Effector memory CD4-positive, alpha-beta T cell (primary cell): ENCODE measurements at regions not wholly inside any gene's neighbourhood (a gene's known extent, or its start where the extent isn't known, plus 50 kb on each side); places are given as distances from the start of the nearest gene placed in this dataset.

Experiments
- DNase-seq, 3 donors: peaks; one replicate each; pipeline ENCODE4 v3.0.0-alpha.2; 2020
- H3K27ac ChIP-seq: 2 replicates; pipeline ENCODE4 v1.7.0; 2013; ENCODE audit warnings: mild to moderate bottlenecking, low read length, moderate library complexity; ENCODE audit not compliant: insufficient read depth, poor library complexity, severe bottlenecking
- H3K27me3 ChIP-seq: replicated peaks from 2 replicates; pipeline ENCODE4 v1.7.0; 2013; ENCODE audit warnings: mild to moderate bottlenecking, low read length; ENCODE audit not compliant: insufficient read depth, control insufficient read depth, poor library complexity, severe bottlenecking
- H3K36me3 ChIP-seq: 2 replicates; pipeline ENCODE4 v1.7.0; 2013; ENCODE audit warnings: mild to moderate bottlenecking, low read length, moderate library complexity; ENCODE audit not compliant: control insufficient read depth, insufficient read depth
- H3K4me1 ChIP-seq: 2 replicates; pipeline ENCODE4 v1.7.0; 2013; ENCODE audit warnings: low read length, mild to moderate bottlenecking; ENCODE audit not compliant: control insufficient read depth, insufficient read depth, poor library complexity, severe bottlenecking
- H3K4me3 ChIP-seq: 2 replicates; pipeline ENCODE4 v1.7.0; 2013; ENCODE audit warnings: low read length, low read depth, mild to moderate bottlenecking; ENCODE audit not compliant: insufficient read depth, poor library complexity, severe bottlenecking
- H3K9me3 ChIP-seq: 2 replicates; pipeline ENCODE4 v1.7.0; 2013; ENCODE audit warnings: mild to moderate bottlenecking, low read length, moderate library complexity; ENCODE audit not compliant: control insufficient read depth

DNA sequence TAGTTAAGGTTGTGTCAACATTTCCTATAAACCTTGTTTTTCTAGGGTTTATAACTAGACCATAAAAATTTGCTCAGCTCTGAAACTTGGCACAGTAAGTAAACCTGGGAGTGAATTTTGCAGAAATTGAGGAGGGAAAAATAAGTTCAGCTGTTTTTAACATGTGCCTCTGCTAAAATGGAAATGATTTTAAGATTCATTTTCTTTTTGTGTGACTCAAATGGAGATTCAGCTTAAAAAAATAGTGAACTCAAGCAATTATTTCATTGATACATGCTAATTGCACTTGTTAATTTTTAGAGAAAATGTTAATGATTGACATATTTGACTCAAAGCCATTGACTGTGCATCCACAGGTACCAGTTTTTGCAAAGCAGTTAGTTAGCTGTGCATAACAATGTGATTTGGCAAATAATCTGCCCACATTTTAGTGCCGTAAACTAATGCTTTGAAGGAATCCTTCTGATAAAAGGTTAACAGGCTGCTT lies 68.5 kb upstream of the ZNF438 start:
- DNase-seq = no peak

DNA sequence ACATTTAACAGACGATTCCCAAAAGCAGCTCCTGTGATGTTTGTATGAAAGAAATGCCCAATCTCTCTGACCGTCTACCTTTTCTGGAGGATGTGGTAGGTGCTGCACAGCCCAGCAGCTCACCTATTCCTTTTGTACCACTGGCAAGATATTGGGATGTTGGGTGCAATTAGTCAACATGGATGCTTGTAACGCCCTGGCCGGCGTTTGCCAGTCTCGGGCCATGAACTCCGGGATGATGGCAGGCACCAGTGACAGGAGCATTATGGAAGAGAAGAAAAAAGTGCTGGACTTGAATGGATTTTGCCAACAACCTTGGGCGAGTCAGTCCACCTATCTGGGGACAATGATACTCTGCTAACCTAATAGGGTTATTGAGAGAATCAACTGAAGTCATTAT lies 69.0 kb upstream of the ZNF438 start:
- no peak overlapping the region for H3K27ac ChIP-seq
- no peak overlapping the region for H3K4me3 ChIP-seq
- H3K4me1 ChIP-seq = no peaks in the 10 kb centered on the region
- no peaks in the 10 kb centered on the region for H3K27me3 ChIP-seq
- H3K36me3 ChIP-seq = no peaks in the 10 kb centered on the region
- no peak for DNase-seq
- no peaks in the 10 kb centered on the region for H3K9me3 ChIP-seq

More for the DNA sequence above, 68.5 kb upstream of the ZNF438 start:
- Histone ChIP-seq H3K27ac (no peak overlapping the region), H3K27me3 (no peaks in the 10 kb centered on the region), H3K4me1 (no peaks in the 10 kb centered on the region), H3K36me3 (no peaks in the 10 kb centered on the region), H3K4me3 (no peak overlapping the region), H3K9me3 (no peaks in the 10 kb centered on the region)

DNA sequence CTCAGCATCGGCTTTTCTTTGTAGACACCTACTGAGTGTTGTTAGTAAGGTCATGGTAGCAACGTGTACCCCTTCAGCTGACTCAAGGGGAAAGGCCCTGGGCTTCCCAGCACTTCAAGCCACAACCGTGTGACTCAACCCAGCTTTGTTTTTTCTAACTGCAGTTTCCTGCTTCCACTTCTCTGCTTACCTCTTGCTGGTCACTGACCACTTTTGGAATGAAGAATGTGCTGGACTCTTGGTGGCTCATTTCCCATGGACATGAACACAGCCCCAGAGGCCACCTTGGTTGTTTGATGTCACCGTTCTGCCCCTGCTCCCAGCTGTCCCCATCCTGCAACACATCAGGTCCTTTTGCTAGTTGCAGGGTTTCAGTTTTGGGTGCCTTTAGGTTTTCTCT lies 69.5 kb upstream of the ZNF438 start:
- Histone ChIP-seq H3K4me1 (no peaks in the 10 kb centered on the region), H3K36me3 (no peaks in the 10 kb centered on the region), H3K9me3 (no peaks in the 10 kb centered on the region), H3K4me3 (no peak overlapping the region), H3K27me3 (no peaks in the 10 kb centered on the region), H3K27ac (no peak overlapping the region)
- no peak for DNase-seq

DNA sequence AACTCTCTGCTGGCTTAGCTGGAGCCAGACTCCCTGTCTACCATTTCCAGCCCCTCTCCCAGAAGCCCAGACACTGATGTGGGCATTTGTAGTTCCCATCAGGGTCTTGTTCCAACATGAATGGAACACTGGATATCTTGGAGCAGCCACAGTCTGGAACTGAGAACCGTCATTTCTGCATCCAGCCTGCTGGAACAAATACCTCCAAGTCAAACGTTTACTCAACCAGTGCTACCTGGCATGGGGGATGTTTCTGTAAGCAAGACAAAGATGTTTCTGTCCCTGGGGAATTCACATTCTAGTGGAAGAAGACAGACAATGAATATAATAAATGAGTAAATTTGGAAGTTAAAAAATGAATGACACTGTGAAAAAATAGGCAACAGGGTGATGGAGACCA lies 70.8 kb upstream of the ZNF438 start:
- Histone ChIP-seq H3K4me1 (no peaks in the 10 kb centered on the region), H3K36me3 (no peaks in the 10 kb centered on the region), H3K4me3 (no peak overlapping the region), H3K9me3 (no peaks in the 10 kb centered on the region), H3K27ac (no peak overlapping the region), H3K27me3 (no peaks in the 10 kb centered on the region)
- DNase-seq = no peak

DNA sequence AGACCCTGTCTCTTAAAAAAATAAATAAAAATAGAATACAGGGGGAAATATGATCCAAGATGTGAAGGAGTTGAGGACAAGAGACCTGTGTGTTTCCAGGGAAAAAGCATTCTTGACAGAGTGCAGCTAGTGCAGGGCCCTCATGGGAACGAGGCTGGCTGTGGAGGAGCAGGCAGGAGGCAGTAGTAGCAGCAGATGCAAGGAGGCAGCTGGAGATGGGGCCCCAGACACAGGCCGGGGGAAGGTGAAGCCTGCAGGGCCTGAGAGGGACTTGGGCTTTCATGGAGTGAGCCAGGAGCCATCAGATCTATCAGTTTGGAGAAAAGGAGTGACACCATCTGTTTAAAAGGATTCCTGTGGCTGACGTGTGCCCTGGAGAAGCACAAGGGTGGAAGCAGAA lies 71.4 kb upstream of the ZNF438 start:
- H3K27ac ChIP-seq = no peak overlapping the region
- no peak for DNase-seq
- H3K27me3 ChIP-seq = no peaks in the 10 kb centered on the region

DNA sequence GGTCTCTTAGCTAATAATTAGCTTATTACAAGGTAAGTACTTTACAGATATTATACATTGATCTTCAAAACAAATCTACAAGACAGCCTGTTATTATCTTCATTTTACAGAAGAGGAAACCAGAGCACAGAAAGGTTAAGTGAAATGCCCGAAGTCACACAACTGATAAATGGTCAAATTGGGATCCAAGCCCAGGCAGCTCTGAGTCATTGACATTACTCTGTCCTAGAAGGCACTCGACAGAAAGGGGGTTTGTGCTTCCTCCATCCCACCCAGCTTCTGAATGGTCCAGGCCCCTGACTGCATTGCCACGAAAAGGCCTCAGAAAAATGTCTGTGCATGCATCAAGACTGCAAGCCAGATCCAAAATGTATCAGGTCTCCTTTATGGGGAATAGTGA lies 81.3 kb upstream of the ZNF438 start:
- H3K4me1 ChIP-seq = no peaks in the 10 kb centered on the region
- DNase-seq = no peak

More for the DNA sequence above, 71.4 kb upstream of the ZNF438 start:
- H3K9me3 ChIP-seq = no peaks in the 10 kb centered on the region
- H3K36me3 ChIP-seq = no peaks in the 10 kb centered on the region
- H3K4me1 ChIP-seq = no peaks in the 10 kb centered on the region
- H3K4me3 ChIP-seq = no peak overlapping the region

DNA sequence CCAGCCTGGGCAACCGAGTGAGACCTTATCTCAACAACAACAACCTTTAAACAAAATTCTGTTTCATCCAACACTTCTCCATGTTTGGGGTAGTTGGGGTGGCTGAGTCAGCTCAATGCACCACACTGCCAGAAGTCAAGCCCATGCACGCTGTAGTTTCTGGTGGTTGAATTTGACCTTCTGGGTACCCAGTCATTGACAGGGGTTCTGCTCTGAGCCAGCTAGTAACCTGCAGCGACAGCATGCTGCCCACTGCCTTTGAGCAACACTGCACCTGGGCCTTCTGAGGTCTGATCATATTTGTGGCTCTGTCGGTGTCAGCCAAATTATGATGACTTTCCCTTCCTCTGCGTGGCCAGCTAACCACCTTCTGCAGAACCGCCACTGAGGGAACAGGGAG lies 84.6 kb upstream of the ZNF438 start:
- Histone ChIP-seq H3K4me3 (no peak overlapping the region), H3K4me1 (no peaks in the 10 kb centered on the region), H3K9me3 (no peaks in the 10 kb centered on the region), H3K36me3 (no peaks in the 10 kb centered on the region), H3K27me3 (no peaks in the 10 kb centered on the region), H3K27ac (no peak overlapping the region)
- DNase-seq = no peak

More for the DNA sequence above, 81.3 kb upstream of the ZNF438 start:
- Histone ChIP-seq H3K4me3 (no peak overlapping the region), H3K36me3 (no peaks in the 10 kb centered on the region), H3K9me3 (no peaks in the 10 kb centered on the region), H3K27ac (no peak overlapping the region), H3K27me3 (no peaks in the 10 kb centered on the region)

DNA sequence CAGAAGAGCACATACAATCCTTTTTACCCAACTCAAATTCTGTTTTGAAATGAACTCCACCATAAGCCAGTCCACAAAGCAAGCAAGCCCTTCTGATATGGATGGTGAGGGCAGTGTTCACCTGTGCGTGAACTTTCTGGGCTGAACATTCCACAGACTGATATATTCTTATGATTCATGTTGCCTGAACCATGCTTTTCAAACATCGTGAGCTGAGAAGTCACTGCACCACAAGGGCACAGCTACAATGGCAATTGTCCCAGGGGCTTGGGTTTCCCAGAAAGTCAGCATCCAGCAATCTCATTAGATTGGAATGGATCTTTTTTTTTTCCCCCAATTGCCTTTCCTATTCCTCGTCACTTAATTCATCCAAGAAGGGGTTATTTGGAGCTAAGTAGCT lies 86.9 kb upstream of the ZNF438 start:
- H3K27me3 ChIP-seq = no peaks in the 10 kb centered on the region
- no peak overlapping the region for H3K27ac ChIP-seq
- DNase-seq = no peak
- H3K4me3 ChIP-seq = no peak overlapping the region
- no peaks in the 10 kb centered on the region for H3K4me1 ChIP-seq
- H3K36me3 ChIP-seq = no peaks in the 10 kb centered on the region
- no peaks in the 10 kb centered on the region for H3K9me3 ChIP-seq

DNA sequence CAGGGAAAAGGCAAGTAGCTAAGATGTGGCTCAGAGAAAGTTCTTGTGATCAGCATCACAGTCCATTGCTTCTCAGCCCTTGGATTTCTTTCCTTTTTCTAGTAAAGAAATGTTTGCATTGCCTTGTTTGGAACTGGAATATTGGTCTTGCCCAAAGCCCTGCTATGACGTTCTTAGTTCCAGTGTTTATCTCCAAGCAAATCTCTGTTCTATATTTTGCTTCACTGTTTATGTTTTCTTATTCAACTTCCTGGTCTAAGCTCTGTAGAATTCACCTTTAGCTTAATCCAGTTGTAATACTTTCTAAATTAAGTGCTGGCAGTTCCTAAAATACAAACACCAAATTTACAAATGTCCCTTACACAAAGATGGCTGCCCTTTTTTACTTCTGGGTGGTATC lies 88.7 kb upstream of the ZNF438 start:
- H3K27me3 ChIP-seq = no peaks in the 10 kb centered on the region
- DNase-seq = no peak
- no peaks in the 10 kb centered on the region for H3K9me3 ChIP-seq
- H3K27ac ChIP-seq = no peak overlapping the region
- H3K36me3 ChIP-seq = no peaks in the 10 kb centered on the region
- H3K4me3 ChIP-seq = no peak overlapping the region
- no peaks in the 10 kb centered on the region for H3K4me1 ChIP-seq

DNA sequence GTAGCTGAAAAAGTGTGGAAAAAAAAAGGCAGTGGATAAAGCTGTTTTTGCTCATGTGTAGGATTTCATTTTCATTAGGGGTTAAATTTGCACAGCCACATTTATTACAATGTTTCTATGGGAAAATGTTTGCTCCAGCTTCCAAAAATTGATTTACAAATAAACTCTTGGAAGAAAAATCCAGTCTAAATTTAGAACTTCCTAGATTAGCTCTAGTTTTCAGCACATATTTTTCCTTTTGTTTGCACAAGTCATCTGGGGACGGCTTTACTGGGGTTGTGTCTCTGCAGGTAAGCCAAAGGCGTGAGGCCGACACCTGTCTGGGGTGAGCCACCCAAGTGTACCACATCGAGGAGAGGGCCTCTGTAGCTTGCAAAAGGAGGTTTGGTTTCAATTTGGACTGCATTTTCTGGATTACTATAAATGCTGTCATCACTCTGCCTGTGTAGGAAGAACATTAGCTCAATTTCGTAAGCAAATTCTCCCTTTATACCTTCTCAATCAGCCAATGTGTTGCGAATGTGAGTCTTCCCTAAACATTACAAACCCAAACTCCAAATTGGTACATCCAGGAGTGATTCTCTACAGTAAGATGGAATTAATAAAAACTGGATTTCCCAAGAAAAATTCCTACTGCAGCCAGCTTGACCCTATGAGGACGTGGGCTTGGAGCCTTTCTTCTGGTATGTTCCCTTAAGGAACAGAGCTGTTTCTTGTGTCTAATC lies 89.5 kb upstream of the ZNF438 start:
- Histone ChIP-seq H3K4me3 (no peak overlapping the region), H3K27me3 (no peaks in the 10 kb centered on the region), H3K36me3 (no peaks in the 10 kb centered on the region), H3K27ac (no peak overlapping the region), H3K9me3 (no peaks in the 10 kb centered on the region), H3K4me1 (no peaks in the 10 kb centered on the region)
- no peak for DNase-seq
